ENCODE measurements at regions not wholly inside any gene's neighbourhood (a gene's known extent, or its start where the extent isn't known, plus 50 kb on each side); places are given as distances from the start of the nearest gene placed in this dataset.
A peak's percentile ranks its signal among the peaks of the same experiment; 100 is the strongest.
"Not testable (repeated sequence)": the region's sequence is repeated elsewhere in the genome, so short reads cannot be mapped to it uniquely, and the experiment has no call there.

GRCh38 chr18:39232490-39232889, 1666.9 kb upstream of the CELF4 start:
- no peak for DNase-seq (ENCODE audit: low spot score)
- Histone ChIP-seq H2AFZ (replicated peaks) (no peak overlapping the region), H3K79me2 (ENCODE audit: low read depth) (no peaks in the 10 kb centered on the region), H3K36me3 (no peaks in the 10 kb centered on the region), H3F3A (ENCODE audit: low read depth) (no peaks in the 10 kb centered on the region), H3K9me3 (ENCODE audit: low read depth) (no peaks in the 10 kb centered on the region), H3K27me3 (no peaks in the 10 kb centered on the region), H3K9ac (no peak overlapping the region), H3K4me3 (no peak overlapping the region), H4K20me1 (ENCODE audit: low read depth) (no peaks in the 10 kb centered on the region), H3K4me1 (peaks cover 2% of the 10 kb centered on the region), H3K27ac (no peak overlapping the region), H3K4me2 (no peak overlapping the region)
- Mint-ChIP-seq H3K9me3 (peaks cover 19% of the 10 kb centered on the region), H3K27ac (no peak overlapping the region), H3K4me1 (peaks cover 23% of the 10 kb centered on the region), H3K27me3 (ENCODE audit: insufficient read depth, low read depth) (peaks cover 5% of the 10 kb centered on the region), H3K36me3 (no peaks in the 10 kb centered on the region), H3K4me3 (no peak overlapping the region)
- TF ChIP-seq CTCF (IDR thresholded peaks at IDR 0.05) (no peak), EZH2 (IDR thresholded peaks at IDR 0.05) (no peak), EZH2phosphoT487 (IDR thresholded peaks at IDR 0.05) (no peak)

GRCh38 chr18:39230086-39230803, 1664.6 kb upstream of the CELF4 start:
- Histone ChIP-seq H3K4me2 (no peak overlapping the region), H3K4me1 (peaks cover 2% of the 10 kb centered on the region), H2AFZ (replicated peaks) (no peak overlapping the region), H3K27me3 (no peaks in the 10 kb centered on the region), H3K4me3 (no peak overlapping the region), H3K27ac (no peak overlapping the region), H3F3A (ENCODE audit: low read depth) (no peaks in the 10 kb centered on the region), H3K79me2 (ENCODE audit: low read depth) (no peaks in the 10 kb centered on the region), H3K9me3 (ENCODE audit: low read depth) (no peaks in the 10 kb centered on the region), H3K36me3 (no peaks in the 10 kb centered on the region), H4K20me1 (ENCODE audit: low read depth) (no peaks in the 10 kb centered on the region), H3K9ac (no peak overlapping the region)
- H3K36me3 Mint-ChIP-seq = no peaks in the 10 kb centered on the region
- TF ChIP-seq EZH2 (IDR thresholded peaks at IDR 0.05) (no peak), CTCF (IDR thresholded peaks at IDR 0.05) (no peak), EZH2phosphoT487 (IDR thresholded peaks at IDR 0.05) (no peak)
- peaks cover 7% of the 10 kb centered on the region for H3K27me3 Mint-ChIP-seq (ENCODE audit: insufficient read depth, low read depth)
- H3K9me3 Mint-ChIP-seq = peaks cover 22% of the 10 kb centered on the region
- H3K4me3 Mint-ChIP-seq = no peak overlapping the region
- peaks cover 23% of the 10 kb centered on the region for H3K4me1 Mint-ChIP-seq
- peak overlapping the region; percentile 5 for H3K27ac Mint-ChIP-seq
- DNase-seq (ENCODE audit: low spot score) = peak; percentile 13

- not testable (repeated sequence) for H3K79me2 ChIP-seq (ENCODE audit: low read depth); H3K9ac ChIP-seq; H3K4me2 ChIP-seq; H3K9me3 ChIP-seq (ENCODE audit: low read depth); H3K4me1 ChIP-seq; H2AFZ ChIP-seq (replicated peaks); H3K36me3 Mint-ChIP-seq; H3K4me3 ChIP-seq; H4K20me1 ChIP-seq (ENCODE audit: low read depth); DNase-seq (ENCODE audit: low spot score); H3K27ac Mint-ChIP-seq; H3F3A ChIP-seq (ENCODE audit: low read depth); H3K36me3 ChIP-seq; H3K27ac ChIP-seq; H3K27me3 Mint-ChIP-seq (ENCODE audit: insufficient read depth, low read depth); H3K27me3 ChIP-seq; H3K4me3 Mint-ChIP-seq
- Mint-ChIP-seq H3K9me3 (peaks cover 13% of the 10 kb centered on the region), H3K4me1 (peaks cover 23% of the 10 kb centered on the region)
Measured at GRCh38 chr18:39227769-39228168, 1662.2 kb upstream of the CELF4 start.

GRCh38 chr18:39225373-39225772, 1659.8 kb upstream of the CELF4 start:
- Histone ChIP-seq H3K4me2 (no peak overlapping the region), H3K9me3 (ENCODE audit: low read depth) (no peaks in the 10 kb centered on the region), H3K4me3 (no peak overlapping the region), H3K9ac (no peak overlapping the region), H3K4me1 (no peaks in the 10 kb centered on the region), H3F3A (ENCODE audit: low read depth) (no peaks in the 10 kb centered on the region), H3K27me3 (no peaks in the 10 kb centered on the region), H3K27ac (no peak overlapping the region), H3K79me2 (ENCODE audit: low read depth) (no peaks in the 10 kb centered on the region), H3K36me3 (no peaks in the 10 kb centered on the region), H2AFZ (replicated peaks) (no peak overlapping the region), H4K20me1 (ENCODE audit: low read depth) (no peaks in the 10 kb centered on the region)
- TF ChIP-seq EZH2 (IDR thresholded peaks at IDR 0.05) (no peak), EZH2phosphoT487 (IDR thresholded peaks at IDR 0.05) (no peak), CTCF (IDR thresholded peaks at IDR 0.05) (no peak)
- Mint-ChIP-seq H3K36me3 (no peaks in the 10 kb centered on the region), H3K27me3 (ENCODE audit: insufficient read depth, low read depth) (peaks cover 9% of the 10 kb centered on the region), H3K27ac (no peak overlapping the region), H3K4me3 (no peak overlapping the region), H3K9me3 (peaks cover 13% of the 10 kb centered on the region), H3K4me1 (peaks cover 6% of the 10 kb centered on the region)
- no peak for DNase-seq (ENCODE audit: low spot score)
